HG02973 (cell line): ENCODE measurements at regions not wholly inside any gene's neighbourhood (a gene's known extent, or its start where the extent isn't known, plus 50 kb on each side); places are given as distances from the start of the nearest gene placed in this dataset.
"Not testable (repeated sequence)": the region's sequence is repeated elsewhere in the genome, so short reads cannot be mapped to it uniquely, and the experiment has no call there.

Experiments used
- ATAC-seq: cut with Tn5 transposase; IDR thresholded peaks from one replicate; pipeline ENCODE4 v1.9.1; 2021; ENCODE audit warnings: moderate library complexity; ENCODE audit not compliant: unreplicated experiment

DNA sequence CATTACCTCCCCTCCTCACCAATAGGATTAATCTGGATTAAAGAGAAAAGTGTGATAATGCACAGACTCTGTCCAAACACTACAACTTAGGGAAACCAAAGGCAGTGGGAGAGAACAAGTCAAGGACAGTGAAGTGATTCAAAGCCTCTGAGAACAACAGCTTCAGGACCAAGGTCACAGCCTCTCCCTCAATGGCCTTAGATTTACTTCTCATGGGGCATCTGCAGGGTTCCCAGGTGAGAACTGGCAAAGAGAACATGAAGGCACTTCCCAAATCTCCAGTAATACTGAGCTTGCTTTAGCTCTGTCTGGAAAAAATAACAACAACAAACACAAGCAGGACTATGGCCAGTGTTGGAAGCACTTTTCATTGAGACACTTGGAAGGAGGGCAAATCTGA lies 99.8 kb upstream of the GOLGA6L22 start:
- not testable (repeated sequence) for ATAC-seq

DNA sequence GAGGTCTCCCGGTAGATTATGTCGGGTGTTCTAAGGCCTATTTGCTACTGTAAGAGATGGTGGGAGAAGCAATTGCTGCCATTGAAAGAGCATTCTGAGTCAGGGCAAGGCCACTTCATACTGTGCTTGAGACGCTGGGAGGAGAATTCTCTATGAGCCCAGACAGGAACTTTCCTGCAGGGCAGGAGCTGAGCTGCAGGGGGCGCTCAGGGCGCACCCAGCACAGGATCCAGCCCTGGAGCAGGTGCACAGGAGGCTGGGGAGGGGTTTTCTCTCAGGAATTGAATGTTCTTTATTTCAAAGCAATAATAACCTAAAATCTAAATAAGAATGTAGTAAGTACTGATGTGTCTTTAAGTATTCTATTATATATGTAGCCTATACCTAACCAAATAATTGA lies 99.1 kb upstream of the GOLGA6L22 start:
- ATAC-seq = peak; percentile 63

DNA sequence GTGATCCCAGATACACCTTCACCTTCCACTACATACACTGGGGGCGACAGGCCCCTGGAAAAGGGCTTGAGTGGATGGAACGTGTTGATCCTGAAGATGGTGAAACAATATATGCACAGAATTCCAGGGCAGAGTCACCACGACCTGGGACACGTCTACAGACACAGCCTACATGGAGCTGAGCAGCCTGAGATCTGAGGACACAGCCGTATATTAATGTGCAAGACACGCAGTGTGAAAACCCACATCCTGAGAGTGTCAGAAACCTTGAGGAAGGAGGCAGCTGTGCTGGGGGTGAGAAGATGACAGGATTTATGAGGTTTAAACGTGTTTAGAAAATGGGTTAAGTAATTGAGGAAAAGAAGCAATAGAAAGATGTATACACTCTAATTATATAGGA lies 98.0 kb upstream of the GOLGA6L22 start:
- ATAC-seq = not testable (repeated sequence)

DNA sequence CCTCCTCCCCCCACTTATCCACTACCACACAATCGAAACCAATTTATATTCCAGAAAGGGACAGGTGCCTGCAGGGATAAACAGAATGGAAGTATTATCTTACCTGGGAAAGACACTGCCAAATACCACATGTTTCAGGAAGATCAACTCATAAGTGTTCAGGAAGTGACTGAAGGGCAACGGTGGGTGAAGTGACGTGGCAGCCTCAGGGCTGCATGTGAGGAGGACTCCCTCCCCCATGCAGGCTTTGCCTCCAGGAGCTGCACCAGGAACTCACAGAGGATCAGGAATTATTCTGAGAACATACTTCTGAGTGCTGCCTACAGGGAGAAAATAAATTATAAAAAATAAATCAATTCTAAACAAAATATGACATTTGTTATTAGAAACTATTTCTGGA lies 96.2 kb upstream of the GOLGA6L22 start:
- not testable (repeated sequence) for ATAC-seq

DNA sequence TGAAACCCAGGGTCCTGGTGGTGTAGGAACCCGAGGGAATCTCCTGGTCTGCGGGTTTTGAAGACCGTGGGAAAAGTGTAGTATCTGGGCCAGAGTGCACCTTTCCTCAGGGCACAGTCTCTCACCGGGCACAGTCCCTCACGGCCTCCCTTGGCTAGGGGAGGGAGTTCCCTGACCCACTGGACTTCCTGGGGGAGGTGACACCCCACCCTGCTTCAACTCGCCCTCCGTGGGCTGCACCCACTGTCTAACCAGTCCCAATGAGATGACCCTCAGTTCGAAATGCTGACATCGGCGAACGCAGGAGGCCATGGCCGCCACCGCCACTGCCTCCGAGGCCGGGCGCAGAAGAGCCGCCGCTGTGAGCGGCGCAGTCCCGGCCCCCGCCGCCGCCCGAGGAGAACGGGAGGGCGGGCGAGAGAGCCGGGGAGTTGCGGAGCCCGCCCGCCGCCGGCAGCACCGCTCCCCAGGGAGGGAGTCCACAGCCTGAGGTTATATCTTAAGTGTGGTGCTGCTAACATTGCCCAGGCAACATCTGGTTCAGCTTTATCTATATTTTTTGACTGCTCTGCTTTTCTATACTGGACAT lies 87.4 kb upstream of the GOLGA6L22 start:
- ATAC-seq = not testable (repeated sequence)

DNA sequence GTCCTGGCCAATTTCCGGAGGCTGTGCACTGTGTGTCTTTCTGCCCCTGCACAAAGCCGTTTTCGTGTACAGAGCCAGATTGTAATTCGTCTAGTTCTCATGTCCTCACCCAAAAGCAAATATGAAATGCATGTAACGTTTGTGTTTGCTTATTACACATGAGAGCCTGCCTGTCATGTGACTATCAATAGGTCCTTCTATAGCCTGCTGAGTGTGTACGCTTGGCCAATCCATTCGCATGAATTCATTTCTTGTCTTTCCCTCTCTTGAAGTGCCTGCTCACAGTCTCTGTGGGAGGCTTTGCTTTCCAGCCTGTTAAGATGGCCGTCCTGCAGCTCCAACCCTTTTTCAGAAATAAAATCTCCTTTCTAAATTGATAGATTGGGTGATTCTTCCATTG lies 84.2 kb upstream of the GOLGA6L22 start:
- not testable (repeated sequence) for ATAC-seq

DNA sequence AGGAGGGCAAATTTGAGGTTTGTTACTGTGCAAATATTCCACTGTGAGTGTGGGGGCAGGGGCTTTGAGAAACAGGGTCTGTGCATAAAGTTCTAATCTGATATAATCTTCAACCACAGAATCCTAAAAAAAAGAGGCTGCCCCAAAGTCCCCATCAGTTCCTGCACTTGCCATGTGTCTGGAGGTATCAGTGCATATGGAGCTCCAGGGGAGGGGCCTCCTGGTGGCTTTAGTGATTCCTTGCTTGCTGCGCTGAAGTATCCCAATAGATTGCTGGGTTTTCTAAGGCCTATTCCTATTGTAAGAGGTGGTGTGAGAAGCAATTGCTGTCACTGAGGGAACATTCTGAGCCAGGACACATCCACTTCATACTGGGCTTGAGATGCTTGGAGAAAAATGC lies 82.9 kb upstream of the GOLGA6L22 start:
- ATAC-seq = not testable (repeated sequence)

DNA sequence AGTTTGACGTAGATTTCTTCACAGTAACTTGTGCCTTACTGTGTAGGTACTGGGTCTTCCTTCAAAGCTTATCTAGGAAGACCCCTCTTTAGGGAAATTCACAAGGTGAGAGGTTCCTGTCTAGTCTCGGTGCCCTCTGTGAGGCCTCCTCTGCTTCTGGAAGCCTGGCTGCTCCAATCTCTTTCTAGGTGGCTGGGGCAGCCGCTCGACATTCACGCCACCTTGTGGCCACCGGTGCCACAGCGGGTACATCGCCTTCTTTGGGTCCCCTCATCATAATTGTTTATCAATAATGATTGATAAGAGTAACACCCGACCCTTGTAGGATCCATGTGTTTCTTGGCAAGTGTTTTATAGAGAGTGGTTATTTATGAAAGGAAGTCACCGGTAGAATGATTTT lies 80.8 kb upstream of the GOLGA6L22 start:
- ATAC-seq = not testable (repeated sequence)

DNA sequence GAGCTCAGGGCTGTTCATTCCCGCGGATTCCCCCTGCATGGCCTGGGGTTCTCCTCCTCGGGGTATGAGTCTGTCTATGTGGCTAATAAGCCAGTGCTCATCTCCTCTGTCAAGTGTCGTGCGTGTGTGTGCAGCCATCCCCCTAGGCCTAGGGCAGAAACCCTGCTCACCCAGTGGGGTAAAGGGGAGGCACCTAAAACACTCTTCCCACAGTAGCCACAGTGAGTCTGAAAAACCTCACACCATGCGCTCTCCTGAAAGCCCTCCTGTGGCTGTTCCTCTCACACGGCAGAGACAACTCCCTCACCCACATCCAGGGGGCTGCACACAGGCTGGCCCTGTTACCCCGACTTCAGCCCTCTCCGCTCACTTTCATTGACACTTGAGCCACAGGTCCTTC lies 71.0 kb upstream of the GOLGA6L22 start:
- ATAC-seq = not testable (repeated sequence)

DNA sequence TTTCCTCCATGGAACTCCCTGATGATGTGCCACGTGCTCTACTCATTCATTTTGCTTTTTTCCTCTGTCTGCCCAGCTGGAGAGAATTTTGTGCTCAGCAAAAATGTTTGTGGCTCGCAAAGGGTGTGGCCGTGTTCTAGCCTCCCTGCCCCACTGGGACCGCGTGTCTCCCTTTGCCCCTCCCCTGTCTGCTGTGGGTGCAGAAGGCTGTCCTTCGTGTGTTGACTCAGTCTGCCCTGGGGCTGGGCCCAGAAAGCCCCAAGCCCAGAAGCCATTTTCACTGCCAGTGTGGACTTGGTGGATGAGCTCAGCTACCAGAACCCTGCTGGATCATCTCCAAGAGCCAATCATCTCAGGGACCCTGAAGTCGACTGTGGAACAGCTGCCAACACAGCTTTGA lies 70.3 kb upstream of the GOLGA6L22 start:
- not testable (repeated sequence) for ATAC-seq

DNA sequence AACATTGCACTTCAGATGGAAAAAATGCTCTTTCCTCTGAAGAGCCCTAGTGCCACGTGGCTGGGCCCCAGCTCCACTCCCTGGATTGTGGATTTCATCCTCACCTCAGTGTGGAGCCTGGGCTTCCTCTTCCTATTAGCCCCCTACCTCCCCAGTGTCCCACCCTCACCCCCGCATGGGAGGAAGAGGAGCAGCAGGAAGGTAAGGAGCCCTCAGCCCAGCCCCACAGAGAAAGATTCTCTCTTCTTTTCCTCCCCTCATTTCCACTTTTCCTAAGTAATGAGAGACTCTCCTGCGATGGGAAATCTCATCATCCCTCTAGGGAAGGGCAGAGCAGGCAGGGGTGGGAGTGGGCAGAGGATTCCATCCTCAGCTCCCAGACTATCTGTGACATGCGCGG lies 57.5 kb upstream of the GOLGA6L22 start:
- not testable (repeated sequence) for ATAC-seq

DNA sequence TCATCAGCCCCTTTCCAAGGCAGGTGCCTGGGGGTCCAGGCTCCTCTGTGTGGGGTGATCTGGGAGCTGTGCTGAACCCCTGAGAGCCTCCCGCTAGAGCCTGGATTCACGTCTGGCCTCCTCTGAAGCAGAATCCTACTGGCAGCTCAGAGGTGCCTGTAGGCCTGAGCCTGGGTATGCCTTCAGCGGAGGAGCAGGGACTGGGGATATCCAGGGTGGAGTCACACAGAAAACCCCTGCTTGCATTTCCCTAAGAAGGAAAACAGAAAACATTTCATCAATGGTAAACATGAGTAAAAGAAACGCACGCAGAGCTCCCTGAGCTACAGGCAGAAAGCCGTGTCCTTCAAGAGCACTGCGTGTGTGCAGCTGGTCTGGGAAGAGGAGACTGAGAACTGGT lies 57.0 kb upstream of the GOLGA6L22 start:
- not testable (repeated sequence) for ATAC-seq

DNA sequence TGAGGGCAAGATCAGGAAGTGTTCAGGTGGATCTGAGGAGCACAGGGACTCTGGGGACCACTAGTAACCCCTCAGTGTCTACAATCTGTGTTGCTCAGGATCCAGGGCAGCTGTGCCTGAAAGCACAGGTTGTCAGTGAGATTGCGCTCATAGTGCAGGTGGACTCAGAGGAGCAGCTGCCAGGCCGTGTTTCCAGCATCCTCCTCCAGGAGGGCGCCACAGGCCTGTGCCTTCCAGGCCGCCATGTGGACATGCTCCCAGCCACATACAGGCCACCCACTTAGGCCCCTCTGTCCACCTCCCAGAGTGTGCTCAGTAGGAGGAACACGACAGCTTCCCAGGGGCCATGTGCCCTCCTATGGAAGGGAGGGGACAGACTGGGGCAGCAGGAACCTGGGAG lies 52.9 kb upstream of the GOLGA6L22 start:
- not testable (repeated sequence) for ATAC-seq
